GM21526 (cell line): ENCODE measurements at regions not wholly inside any gene's neighbourhood (a gene's known extent, or its start where the extent isn't known, plus 50 kb on each side); places are given as distances from the start of the nearest gene placed in this dataset.
"Not testable (repeated sequence)": the region's sequence is repeated elsewhere in the genome, so short reads cannot be mapped to it uniquely, and the experiment has no call there.

Experiments used
- ATAC-seq: cut with Tn5 transposase; IDR thresholded peaks from one replicate; pipeline ENCODE4 v1.9.1; 2021; ENCODE audit warnings: moderate library complexity; ENCODE audit not compliant: unreplicated experiment, low FRiP score

GRCh38 chr11:115652496-115652895 is 148.3 kb upstream of the CADM1 start:
- ATAC-seq = no peak

GRCh38 chr11:115652094-115652493 is 147.9 kb upstream of the CADM1 start:
- ATAC-seq = no peak

GRCh38 chr11:115649461-115649860 is 145.2 kb upstream of the CADM1 start:
- ATAC-seq = no peak

DNA sequence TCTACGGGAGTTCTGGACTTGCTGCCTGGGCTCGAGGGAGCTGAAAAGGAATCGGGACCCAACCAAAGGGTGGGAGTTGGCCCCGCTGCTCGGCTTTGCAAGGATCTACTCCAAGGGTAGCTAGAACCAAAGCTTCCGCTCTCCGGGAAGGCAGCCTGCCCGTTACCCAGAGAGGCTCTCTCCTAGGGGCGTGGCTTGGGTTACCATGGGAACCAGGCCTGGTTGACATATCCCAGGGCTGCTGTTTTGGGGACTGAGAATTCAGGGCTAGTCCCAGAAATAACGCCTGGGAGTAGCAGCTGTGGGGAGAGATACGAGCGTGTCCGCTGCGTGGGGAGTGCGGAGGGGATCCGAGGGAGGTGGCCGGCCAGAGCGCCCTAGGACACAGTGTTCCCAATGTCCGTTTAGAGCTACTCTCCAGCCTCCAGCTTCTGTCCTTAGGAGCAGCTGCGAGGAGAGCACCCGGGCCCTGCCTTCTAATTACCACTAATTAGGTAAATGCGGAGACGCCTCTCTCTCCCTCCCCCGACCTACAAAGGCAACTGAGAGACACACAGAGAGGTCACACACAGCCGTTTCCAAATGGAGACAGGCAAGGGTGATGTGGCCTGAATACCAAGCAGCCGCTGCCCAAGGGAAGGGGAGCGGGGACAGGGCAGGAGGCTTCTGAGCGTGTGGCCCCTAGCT is 141.6 kb upstream of the CADM1 start:
- ATAC-seq = no peak

GRCh38 chr11:115644856-115645255 is 140.6 kb upstream of the CADM1 start:
- no peak for ATAC-seq

- ATAC-seq = no peak
These were observed 139.5 kb upstream of the CADM1 start for GRCh38 chr11:115643549-115644270.

DNA sequence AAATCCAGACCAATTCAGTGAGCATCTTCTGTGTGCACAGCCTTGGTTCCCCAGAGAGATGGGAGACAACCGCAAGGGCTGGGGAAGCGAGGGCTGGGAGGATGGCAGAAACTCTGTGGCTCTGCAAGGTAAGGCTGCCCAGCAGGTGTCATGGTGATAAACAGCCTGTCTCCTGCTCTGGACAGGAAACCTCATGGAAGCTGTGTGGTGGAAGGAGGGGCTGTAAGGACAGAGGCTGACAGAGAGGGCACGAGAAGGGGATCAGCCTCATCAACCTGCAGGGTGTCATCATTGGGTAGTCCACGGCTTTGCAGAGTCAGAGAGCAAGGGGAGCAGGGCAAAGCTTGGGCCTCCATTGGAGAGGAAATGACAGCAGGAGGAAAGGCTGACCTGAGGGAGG is 138.4 kb upstream of the CADM1 start:
- ATAC-seq = no peak

- ATAC-seq = no peak
These were observed 133.5 kb upstream of the CADM1 start for GRCh38 chr11:115637599-115638241.

DNA sequence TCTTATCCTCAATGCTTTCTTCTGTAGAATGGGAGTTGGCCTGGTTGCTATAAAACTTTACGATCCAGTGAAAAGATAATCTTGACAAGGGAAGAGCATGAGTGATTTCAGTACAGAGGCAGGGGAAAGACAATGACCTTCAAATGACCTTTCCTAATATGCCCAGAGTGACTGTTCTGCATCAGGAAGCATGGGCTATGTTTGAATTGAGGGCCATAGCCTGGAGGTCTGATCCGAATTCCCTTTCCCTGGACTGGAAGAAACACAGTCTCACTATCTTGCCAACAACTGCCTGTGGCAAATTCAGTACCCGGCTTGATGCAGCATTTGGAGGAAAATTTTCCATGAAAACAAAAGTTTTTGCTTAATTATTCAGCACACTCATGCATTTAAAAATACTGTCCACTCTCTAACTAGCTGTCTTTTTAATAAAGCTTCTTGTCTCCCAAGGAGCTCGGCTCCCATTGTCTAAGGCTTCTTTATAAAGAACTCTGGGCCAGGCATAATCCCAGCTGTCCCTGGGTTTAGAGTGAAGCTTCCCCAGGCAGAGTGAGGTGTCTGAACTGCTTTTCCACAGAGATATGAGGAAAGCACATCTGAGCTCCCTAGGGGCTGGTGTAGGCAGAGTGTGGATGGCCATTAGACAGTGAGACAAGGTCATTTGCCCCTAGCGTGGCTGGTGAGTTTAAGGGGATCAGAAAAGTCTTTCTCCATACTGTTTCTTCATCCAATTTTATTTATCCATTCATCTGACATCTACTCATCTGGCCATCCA is 132.7 kb upstream of the CADM1 start:
- no peak for ATAC-seq

DNA sequence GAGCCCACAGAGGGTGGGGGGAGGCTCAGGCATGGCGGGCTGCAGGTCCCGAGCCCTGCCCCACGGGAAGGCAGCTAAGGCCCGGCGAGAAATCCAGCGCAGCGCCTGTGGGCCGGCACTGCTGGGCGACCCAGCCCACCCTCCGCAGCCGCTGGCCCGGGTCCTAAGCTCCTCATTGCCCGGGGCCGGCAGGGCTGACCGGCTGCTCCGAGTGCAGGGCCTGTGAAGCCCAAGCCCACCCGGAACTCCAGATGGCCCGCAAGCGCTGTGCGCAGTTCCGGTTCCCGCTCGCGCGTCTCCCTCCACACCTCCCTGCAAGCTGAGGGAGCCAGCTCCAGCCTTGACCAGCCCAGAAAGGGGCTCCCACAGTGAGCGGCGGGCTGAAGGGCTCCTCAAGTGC is 129.8 kb upstream of the CADM1 start:
- not testable (repeated sequence) for ATAC-seq

DNA sequence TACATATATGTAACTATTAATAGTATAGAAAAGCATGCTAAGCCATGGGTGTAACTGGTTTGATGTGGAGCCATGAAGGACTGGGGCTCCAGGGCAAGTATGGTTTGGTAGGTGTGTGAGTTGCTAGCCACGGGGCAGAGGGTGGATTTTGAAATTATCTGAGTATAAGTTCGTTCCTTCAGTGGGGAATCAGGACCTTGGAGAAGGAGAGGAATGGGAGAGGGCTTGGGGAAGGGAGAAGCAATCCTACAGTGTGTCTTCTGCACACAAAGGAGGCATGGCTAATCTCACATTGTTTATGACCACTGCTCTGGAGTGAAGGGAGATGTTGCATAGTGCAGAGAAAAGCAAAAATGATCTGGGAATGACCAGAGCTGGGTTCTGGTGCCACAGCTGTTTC is 127.8 kb upstream of the CADM1 start:
- no peak for ATAC-seq

- ATAC-seq = no peak
These were observed 127.4 kb upstream of the CADM1 start for GRCh38 chr11:115631609-115632008.

GRCh38 chr11:115630214-115630613 is 126.0 kb upstream of the CADM1 start:
- no peak for ATAC-seq

DNA sequence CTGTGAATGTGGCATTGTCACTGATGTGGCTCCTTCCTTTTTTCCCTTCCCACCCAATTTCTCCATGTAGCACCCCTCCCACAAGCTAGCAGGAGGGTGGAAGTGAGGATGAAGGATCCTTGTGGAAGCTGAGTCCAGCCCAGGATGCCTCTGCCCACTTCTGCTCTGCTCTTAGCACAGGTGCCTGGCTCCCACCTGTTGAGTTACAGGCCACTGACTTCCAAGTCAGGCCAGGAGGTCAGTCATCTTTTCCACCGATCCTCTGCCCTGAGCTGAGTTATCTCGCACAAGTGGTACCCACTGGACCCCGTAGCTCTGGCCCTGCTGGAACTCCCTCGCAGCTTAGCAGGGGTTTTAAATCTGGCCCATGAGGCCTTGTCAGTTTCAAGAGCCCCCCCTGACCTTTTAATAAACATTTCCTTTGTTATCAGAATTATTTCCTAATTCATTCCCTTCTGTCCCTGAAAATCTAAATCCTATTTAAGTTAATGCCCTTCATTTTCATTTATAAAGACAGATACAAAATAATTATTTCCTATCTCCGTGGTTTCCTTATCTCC is 125.3 kb upstream of the CADM1 start:
- ATAC-seq = no peak

- no peak for ATAC-seq
These were observed 123.6 kb upstream of the CADM1 start for GRCh38 chr11:115627666-115628460.

DNA sequence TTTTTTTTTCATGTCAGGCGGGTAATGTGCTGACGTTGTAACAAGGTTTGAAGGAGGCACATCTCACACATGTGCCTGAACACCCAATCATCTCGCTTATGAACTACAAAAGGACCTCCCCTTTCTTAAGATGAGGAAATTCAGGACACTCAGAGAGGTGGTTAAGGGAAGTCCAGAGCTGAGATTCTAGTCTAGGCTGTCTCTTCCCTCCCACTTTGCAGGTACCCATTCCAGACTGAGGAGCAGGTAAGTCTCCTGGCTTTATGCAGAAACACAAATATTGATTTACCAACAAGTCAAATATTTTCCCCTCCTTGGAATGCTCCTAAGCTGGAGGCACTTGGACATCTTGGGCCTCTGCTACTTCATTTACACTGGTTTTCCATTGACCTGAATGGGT is 122.9 kb upstream of the CADM1 start:
- ATAC-seq = no peak

DNA sequence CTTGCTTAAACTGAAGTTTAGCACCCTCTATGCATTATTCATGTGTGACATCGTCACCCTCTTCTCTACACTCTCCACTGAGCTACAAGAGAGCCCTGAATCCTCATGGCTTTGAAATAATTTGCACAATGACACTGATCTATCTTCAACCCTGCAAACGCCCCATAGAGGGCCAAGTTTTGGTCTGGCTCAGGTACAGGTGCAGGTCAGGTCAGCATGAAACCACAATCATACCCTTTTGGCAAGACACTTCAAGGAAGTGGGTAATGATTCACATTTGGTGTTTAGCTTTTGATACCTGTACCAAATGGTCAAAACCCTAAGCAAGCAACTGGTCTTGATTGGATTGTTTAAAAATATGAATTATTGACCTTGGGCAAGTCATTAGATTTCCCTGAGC is 122.2 kb upstream of the CADM1 start:
- no peak for ATAC-seq

GRCh38 chr11:115625502-115625901 is 121.3 kb upstream of the CADM1 start:
- ATAC-seq = no peak

DNA sequence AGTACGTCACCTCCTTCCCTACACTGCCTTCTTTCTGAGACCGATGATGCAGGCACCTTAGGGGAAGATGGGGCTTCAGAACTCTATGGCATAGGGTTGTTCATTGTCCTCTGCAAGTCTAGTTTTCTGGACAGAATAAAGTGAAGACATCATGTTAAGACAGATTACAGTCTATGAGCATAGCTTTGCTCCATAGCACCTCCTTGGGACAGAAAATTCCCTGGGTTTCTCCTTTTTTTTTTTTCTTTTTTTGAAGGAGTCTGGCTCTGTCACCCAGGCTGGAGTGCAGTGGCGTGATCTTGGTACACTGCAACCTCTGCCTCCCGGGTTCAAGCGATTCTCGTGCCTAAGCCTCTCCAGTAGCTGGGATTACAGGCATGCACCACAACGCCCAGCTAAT is 119.8 kb upstream of the CADM1 start:
- no peak for ATAC-seq

DNA sequence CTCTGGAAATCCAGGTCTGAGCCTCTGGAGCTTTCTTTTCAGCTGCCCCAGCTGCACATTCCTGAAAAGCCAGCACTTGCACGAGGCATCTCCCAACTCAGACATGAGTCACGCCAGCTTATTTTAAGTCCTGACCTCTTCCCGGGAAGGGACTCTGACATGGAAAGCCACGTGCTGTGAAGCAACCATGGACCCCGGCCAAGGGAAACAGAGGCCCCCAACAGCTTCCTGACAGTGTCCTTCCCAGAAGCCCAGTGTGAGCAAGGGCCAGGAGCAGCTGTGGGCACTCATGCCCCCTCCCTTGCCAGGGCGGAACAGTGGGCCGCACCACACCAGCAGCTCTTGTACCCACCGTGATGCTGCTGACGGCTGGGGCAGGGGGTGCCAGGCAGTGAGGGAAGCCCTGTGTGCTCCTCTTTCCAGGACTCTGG is 118.8 kb upstream of the CADM1 start:
- ATAC-seq = no peak
